ENCODE measurements at regions not wholly inside any gene's neighbourhood (a gene's known extent, or its start where the extent isn't known, plus 50 kb on each side); places are given as distances from the start of the nearest gene placed in this dataset.

GRCh38 chr10:131652438-131653139, 248.2 kb upstream of the PPP2R2D start:
- CTCF ChIA-PET, result no interaction called here
- Histone ChIP-seq H3K4me1 (ENCODE audit: insufficient read depth, low read length) (no peaks in the 10 kb centered on the region), H3K27me3 (ENCODE audit: insufficient read depth, low read length, poor library complexity, severe bottlenecking) (no peaks in the 10 kb centered on the region), H3K4me3 (ENCODE audit: low read length) (no peak overlapping the region), H3K27ac (ENCODE audit: low read depth, low read length) (no peak overlapping the region), H3K36me3 (ENCODE audit: insufficient read depth, low read length) (no peaks in the 10 kb centered on the region), H3K9me3 (ENCODE audit: low read length) (no peaks in the 10 kb centered on the region)
- DNase-seq, result no peak
- peaks cover 6 to 17% of the 10 kb centered on the region in 2 donors for H3K27me3 Mint-ChIP-seq
- no peaks in the 10 kb centered on the region for H3K36me3 Mint-ChIP-seq
- POLR2A ChIA-PET, result no interaction called here
- H3K27ac Mint-ChIP-seq, result no peak overlapping the region
- no peaks in the 10 kb centered on the region for H3K4me1 Mint-ChIP-seq
- peaks cover 0 to 7% (median 0%) of the 10 kb centered on the region in 5 donors for H3K9me3 Mint-ChIP-seq
- no peak overlapping the region for H3K4me3 Mint-ChIP-seq

GRCh38 chr10:131653140-131653539, 247.7 kb upstream of the PPP2R2D start:
- ChIA-PET CTCF (no interaction called here), POLR2A (no interaction called here)
- no peaks in the 10 kb centered on the region for H3K4me1 ChIP-seq (ENCODE audit: insufficient read depth, low read length)
- no peaks in the 10 kb centered on the region for H3K27me3 ChIP-seq (ENCODE audit: insufficient read depth, low read length, poor library complexity, severe bottlenecking)
- no peaks in the 10 kb centered on the region for H3K9me3 ChIP-seq (ENCODE audit: low read length)
- Mint-ChIP-seq H3K4me3 (no peak overlapping the region), H3K9me3 (peaks cover 0 to 5% (median 0%) of the 10 kb centered on the region in 5 donors), H3K4me1 (no peaks in the 10 kb centered on the region), H3K27me3 (peaks cover 6 to 13% of the 10 kb centered on the region in 2 donors), H3K27ac (no peak overlapping the region), H3K36me3 (no peaks in the 10 kb centered on the region)
- DNase-seq, result no peak
- no peak overlapping the region for H3K27ac ChIP-seq (ENCODE audit: low read depth, low read length)
- H3K36me3 ChIP-seq (ENCODE audit: insufficient read depth, low read length), result no peaks in the 10 kb centered on the region
- H3K4me3 ChIP-seq (ENCODE audit: low read length), result no peak overlapping the region

- H3K9me3 Mint-ChIP-seq, result peaks cover 0 to 4% (median 0%) of the 10 kb centered on the region in 5 donors
- ChIA-PET POLR2A (no interaction called here), CTCF (no interaction called here)
- Histone ChIP-seq H3K27me3 (ENCODE audit: insufficient read depth, low read length, poor library complexity, severe bottlenecking) (no peaks in the 10 kb centered on the region), H3K9me3 (ENCODE audit: low read length) (no peaks in the 10 kb centered on the region), H3K27ac (ENCODE audit: low read depth, low read length) (no peak overlapping the region), H3K4me1 (ENCODE audit: insufficient read depth, low read length) (no peaks in the 10 kb centered on the region), H3K4me3 (ENCODE audit: low read length) (no peak overlapping the region), H3K36me3 (ENCODE audit: insufficient read depth, low read length) (no peaks in the 10 kb centered on the region)
- no peaks in the 10 kb centered on the region for H3K4me1 Mint-ChIP-seq
- H3K27me3 Mint-ChIP-seq, result peaks cover 6 to 13% of the 10 kb centered on the region in 2 donors
- no peak overlapping the region for H3K4me3 Mint-ChIP-seq
- no peak overlapping the region for H3K27ac Mint-ChIP-seq
- H3K36me3 Mint-ChIP-seq, result no peaks in the 10 kb centered on the region
- DNase-seq, result no peak
Observed at GRCh38 chr10:131653554-131654470, 247.0 kb upstream of the PPP2R2D start.

- CTCF ChIA-PET, result no interaction called here
- Histone ChIP-seq H3K4me1 (ENCODE audit: insufficient read depth, low read length) (no peaks in the 10 kb centered on the region), H3K27me3 (ENCODE audit: insufficient read depth, low read length, poor library complexity, severe bottlenecking) (no peaks in the 10 kb centered on the region), H3K4me3 (ENCODE audit: low read length) (no peak overlapping the region), H3K9me3 (ENCODE audit: low read length) (no peaks in the 10 kb centered on the region), H3K27ac (ENCODE audit: low read depth, low read length) (no peak overlapping the region), H3K36me3 (ENCODE audit: insufficient read depth, low read length) (no peaks in the 10 kb centered on the region)
- Mint-ChIP-seq H3K9me3 (peaks cover 0 to 3% (median 0%) of the 10 kb centered on the region in 5 donors), H3K27ac (no peak overlapping the region), H3K27me3 (peaks cover 7 to 13% of the 10 kb centered on the region in 2 donors), H3K36me3 (no peaks in the 10 kb centered on the region), H3K4me1 (no peaks in the 10 kb centered on the region), H3K4me3 (no peak overlapping the region)
- POLR2A ChIA-PET, result no interaction called here
- no peak for DNase-seq
Observed at GRCh38 chr10:131654471-131655087, 246.2 kb upstream of the PPP2R2D start.

- H3K36me3 ChIP-seq (ENCODE audit: insufficient read depth, low read length), result no peaks in the 10 kb centered on the region
- Mint-ChIP-seq H3K27ac (no peak overlapping the region), H3K9me3 (peaks cover 0 to 3% (median 0%) of the 10 kb centered on the region in 5 donors), H3K4me3 (no peak overlapping the region), H3K4me1 (no peaks in the 10 kb centered on the region), H3K36me3 (no peaks in the 10 kb centered on the region), H3K27me3 (peaks cover 13 to 14% of the 10 kb centered on the region in 2 donors)
- no peak overlapping the region for H3K4me3 ChIP-seq (ENCODE audit: low read length)
- POLR2A ChIA-PET, result no interaction called here
- no peak overlapping the region for H3K27ac ChIP-seq (ENCODE audit: low read depth, low read length)
- CTCF ChIA-PET, result no interaction called here
- DNase-seq, result no peak
- H3K9me3 ChIP-seq (ENCODE audit: low read length), result no peaks in the 10 kb centered on the region
- H3K4me1 ChIP-seq (ENCODE audit: insufficient read depth, low read length), result no peaks in the 10 kb centered on the region
- no peaks in the 10 kb centered on the region for H3K27me3 ChIP-seq (ENCODE audit: insufficient read depth, low read length, poor library complexity, severe bottlenecking)
Observed at GRCh38 chr10:131655101-131655849, 245.5 kb upstream of the PPP2R2D start.

GRCh38 chr10:131656009-131656408, 244.8 kb upstream of the PPP2R2D start:
- POLR2A ChIA-PET, result no interaction called here
- no peaks in the 10 kb centered on the region for H3K4me1 ChIP-seq (ENCODE audit: insufficient read depth, low read length)
- no peaks in the 10 kb centered on the region for H3K27me3 ChIP-seq (ENCODE audit: insufficient read depth, low read length, poor library complexity, severe bottlenecking)
- H3K9me3 Mint-ChIP-seq, result peaks cover 0 to 6% (median 0%) of the 10 kb centered on the region in 5 donors
- no peaks in the 10 kb centered on the region for H3K36me3 Mint-ChIP-seq
- CTCF ChIA-PET, result no interaction called here
- DNase-seq, result no peak
- no peaks in the 10 kb centered on the region for H3K9me3 ChIP-seq (ENCODE audit: low read length)
- peaks cover 13 to 17% of the 10 kb centered on the region in 2 donors for H3K27me3 Mint-ChIP-seq
- no peak overlapping the region for H3K27ac Mint-ChIP-seq
- no peak overlapping the region for H3K4me3 ChIP-seq (ENCODE audit: low read length)
- no peaks in the 10 kb centered on the region for H3K36me3 ChIP-seq (ENCODE audit: insufficient read depth, low read length)
- H3K27ac ChIP-seq (ENCODE audit: low read depth, low read length), result no peak overlapping the region
- no peaks in the 10 kb centered on the region for H3K4me1 Mint-ChIP-seq
- H3K4me3 Mint-ChIP-seq, result no peak overlapping the region

- no peaks in the 10 kb centered on the region for H3K4me1 Mint-ChIP-seq
- H3K27ac Mint-ChIP-seq, result no peak overlapping the region
- Histone ChIP-seq H3K27me3 (ENCODE audit: insufficient read depth, low read length, poor library complexity, severe bottlenecking) (no peaks in the 10 kb centered on the region), H3K27ac (ENCODE audit: low read depth, low read length) (no peak overlapping the region), H3K4me3 (ENCODE audit: low read length) (no peak overlapping the region), H3K4me1 (ENCODE audit: insufficient read depth, low read length) (no peaks in the 10 kb centered on the region), H3K9me3 (ENCODE audit: low read length) (no peaks in the 10 kb centered on the region), H3K36me3 (ENCODE audit: insufficient read depth, low read length) (no peaks in the 10 kb centered on the region)
- H3K27me3 Mint-ChIP-seq, result peaks cover 8 to 13% of the 10 kb centered on the region in 2 donors
- ChIA-PET POLR2A (no interaction called here), CTCF (no interaction called here)
- no peak for DNase-seq
- H3K4me3 Mint-ChIP-seq, result no peak overlapping the region
- no peaks in the 10 kb centered on the region for H3K36me3 Mint-ChIP-seq
- H3K9me3 Mint-ChIP-seq, result peaks cover 0 to 6% (median 0%) of the 10 kb centered on the region in 5 donors
Observed at GRCh38 chr10:131656431-131656841, 244.4 kb upstream of the PPP2R2D start.
